ENCODE measurements at regions not wholly inside any gene's neighbourhood (a gene's known extent, or its start where the extent isn't known, plus 50 kb on each side); places are given as distances from the start of the nearest gene placed in this dataset.

DNA sequence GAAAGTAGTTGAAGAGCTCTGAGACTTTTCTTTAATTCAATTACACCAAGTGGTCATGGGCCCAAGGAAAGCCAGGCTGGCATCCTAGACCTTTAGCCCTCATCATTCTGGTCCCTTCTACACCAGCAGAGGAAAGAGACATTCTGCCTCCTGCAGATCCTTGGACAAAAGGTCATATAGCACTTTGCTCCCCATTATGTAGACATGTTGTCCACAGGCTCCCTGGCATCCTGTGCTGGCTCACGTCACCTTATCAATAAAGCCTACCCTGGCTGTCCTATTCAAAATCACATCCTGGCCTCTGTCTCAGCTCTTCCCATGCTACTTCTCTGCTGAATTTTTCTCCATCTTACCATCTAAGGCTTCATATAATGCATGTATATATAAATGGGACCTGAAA is 61.6 kb upstream of the MAF start:
- no peak for DNase-seq (ENCODE audit: low read depth)
- no peak overlapping the region for H3K4me3 ChIP-seq (ENCODE audit: low read length)
- TF ChIP-seq, protein P1, sequence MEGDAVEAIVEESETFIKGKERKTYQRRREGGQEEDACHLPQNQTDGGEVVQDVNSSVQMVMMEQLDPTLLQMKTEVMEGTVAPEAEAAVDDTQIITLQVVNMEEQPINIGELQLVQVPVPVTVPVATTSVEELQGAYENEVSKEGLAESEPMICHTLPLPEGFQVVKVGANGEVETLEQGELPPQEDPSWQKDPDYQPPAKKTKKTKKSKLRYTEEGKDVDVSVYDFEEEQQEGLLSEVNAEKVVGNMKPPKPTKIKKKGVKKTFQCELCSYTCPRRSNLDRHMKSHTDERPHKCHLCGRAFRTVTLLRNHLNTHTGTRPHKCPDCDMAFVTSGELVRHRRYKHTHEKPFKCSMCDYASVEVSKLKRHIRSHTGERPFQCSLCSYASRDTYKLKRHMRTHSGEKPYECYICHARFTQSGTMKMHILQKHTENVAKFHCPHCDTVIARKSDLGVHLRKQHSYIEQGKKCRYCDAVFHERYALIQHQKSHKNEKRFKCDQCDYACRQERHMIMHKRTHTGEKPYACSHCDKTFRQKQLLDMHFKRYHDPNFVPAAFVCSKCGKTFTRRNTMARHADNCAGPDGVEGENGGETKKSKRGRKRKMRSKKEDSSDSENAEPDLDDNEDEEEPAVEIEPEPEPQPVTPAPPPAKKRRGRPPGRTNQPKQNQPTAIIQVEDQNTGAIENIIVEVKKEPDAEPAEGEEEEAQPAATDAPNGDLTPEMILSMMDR (conservative IDR thresholded peaks at IDR 0.05; ENCODE audit: low read depth, low read length) = no peak

DNA sequence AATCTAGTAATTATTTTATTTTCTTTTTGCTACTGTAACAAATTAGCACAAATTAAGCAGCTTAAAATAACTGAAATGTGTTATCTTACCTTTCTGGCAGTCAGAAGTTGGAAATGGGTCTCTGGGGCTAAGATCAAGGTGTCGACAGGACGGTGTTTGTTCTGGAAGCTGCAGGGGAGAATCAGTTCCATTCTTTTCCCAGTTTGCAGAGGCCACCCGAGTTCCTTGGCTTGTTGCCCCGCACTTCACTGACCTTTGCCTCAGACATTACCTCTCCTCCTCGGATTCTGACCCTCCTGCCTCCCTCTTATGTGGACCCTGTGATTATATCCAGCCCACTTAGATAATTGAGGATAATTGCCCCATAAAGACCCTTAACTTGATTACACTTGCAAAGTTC is 61.0 kb upstream of the MAF start:
- TF ChIP-seq, protein P1 (conservative IDR thresholded peaks at IDR 0.05; ENCODE audit: low read depth, low read length) = no peak

DNA sequence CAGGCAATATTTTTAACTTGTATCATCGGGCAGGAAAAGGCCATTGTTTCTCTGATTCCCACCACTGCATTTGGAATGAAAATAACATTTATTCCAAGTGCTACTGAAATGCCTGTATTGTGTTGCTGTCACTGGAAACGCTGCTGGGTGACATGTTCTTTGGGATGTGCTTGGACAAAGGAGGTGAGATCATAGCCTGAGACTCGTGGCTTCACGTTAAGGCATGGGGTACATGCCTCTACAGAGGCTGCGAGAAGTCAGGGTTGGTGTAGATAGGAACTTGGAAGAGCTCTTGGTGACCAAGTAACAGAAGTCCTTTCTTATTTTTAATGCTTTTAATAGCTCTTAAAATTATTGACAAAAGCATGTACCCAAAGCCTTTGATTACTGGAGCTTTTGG is 58.8 kb upstream of the MAF start:
- no peak overlapping the region for H3K4me3 ChIP-seq (ENCODE audit: low read length)
- DNase-seq (ENCODE audit: low read depth) = no peak
- TF ChIP-seq, protein P1 (conservative IDR thresholded peaks at IDR 0.05; ENCODE audit: low read depth, low read length) = no peak

More for the DNA sequence above, 61.0 kb upstream of the MAF start:
- H3K4me3 ChIP-seq (ENCODE audit: low read length) = no peak overlapping the region
- DNase-seq (ENCODE audit: low read depth) = no peak

DNA sequence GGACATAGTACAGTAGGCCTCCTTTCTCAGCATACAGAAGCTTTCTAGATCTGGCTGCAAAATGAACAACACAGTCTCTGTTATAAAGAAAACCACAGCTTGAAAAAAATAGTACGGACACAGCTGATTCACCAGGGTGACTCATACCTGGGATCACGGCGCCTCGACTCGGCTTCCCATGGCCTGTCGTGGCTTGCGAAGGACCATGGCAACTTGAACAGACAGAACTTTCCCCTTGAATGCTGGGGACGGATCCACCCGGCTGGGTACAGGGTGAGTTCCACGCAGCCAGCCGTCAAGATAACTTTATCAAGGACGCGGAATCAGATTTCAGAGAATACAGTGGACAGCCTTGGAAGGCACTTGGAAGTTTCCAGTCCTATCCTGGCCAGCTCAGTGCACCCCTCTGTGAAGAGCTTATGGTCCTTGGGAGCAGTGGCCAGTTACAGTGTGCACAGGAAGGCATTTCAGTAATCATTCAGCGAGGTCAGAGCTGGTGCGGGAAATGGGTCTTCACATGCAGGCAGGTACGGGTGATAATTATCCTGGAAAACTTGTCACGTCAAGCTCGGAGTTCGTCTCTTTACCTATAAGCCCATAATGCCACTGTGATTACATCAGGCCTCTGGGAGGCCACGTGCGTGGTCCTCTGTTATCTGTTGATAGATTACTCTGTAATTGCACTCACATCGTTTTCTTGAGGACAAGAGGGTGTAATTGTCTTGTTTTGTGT is 57.9 kb upstream of the MAF start:
- H3K4me3 ChIP-seq (ENCODE audit: low read length) = no peak overlapping the region
- DNase-seq (ENCODE audit: low read depth) = peak; percentile 89

DNA sequence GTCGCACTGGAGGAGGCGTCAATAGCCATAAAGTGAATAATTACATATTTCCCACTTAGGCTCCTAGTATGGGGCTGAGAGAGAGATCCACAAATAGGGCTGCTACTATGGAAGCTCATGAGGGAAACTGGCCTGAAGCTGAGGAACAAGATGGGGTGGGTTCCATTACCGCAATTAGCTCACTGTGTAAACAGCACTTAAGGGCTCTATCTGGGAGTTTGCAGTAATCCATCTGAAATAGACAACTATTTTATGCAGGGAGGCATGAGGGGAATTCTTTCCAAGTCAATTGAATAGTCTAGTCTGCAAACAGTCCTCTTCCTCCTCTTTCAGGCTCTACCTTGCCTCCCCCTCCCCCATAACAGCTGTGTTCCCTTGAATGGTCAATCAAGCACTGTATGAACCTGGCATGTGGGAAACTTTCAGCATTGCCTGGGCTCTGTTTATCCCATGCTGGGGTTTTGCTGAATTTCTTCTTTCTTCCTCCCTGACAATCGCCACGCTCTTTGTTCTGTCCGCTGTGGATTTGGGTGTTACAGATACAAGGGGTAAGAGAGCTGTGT is 56.1 kb upstream of the MAF start:
- H3K4me3 ChIP-seq (ENCODE audit: low read length) = no peak overlapping the region
- TF ChIP-seq, protein P1 (conservative IDR thresholded peaks at IDR 0.05; ENCODE audit: low read depth, low read length) = no peak
- DNase-seq (ENCODE audit: low read depth) = no peak

More for the DNA sequence above, 57.9 kb upstream of the MAF start:
- TF ChIP-seq, protein P1 (conservative IDR thresholded peaks at IDR 0.05; ENCODE audit: low read depth, low read length) = peak; percentile 11

DNA sequence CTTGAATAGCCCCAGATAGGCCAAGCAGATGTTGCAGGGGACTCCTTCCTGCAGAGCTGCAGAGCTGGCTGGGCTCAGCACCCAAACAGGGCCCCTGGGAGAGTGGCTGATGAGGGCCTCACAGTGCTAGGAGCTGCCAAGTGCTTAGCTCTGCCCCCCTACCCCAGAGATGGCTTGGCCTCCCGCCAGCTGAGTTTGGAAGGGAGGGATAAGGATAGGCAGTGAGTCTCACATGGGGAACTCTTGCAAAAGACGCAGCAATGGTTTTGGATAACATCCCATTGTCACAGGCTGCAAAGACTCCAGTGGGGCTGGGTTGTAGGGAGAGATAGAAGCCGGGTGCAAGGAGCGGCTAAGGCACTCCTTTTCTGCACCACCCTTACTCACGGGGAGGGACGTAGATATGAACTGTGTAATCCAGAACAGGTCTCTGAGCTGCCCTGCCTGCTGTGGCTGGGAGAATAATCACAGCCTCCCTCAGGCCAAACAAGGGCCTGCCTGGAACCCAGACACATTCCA is 52.9 kb upstream of the MAF start:
- TF ChIP-seq, protein P1 (conservative IDR thresholded peaks at IDR 0.05; ENCODE audit: low read depth, low read length) = no peak
- H3K4me3 ChIP-seq (ENCODE audit: low read length) = no peak overlapping the region
- peak; percentile 48 for DNase-seq (ENCODE audit: low read depth)

DNA sequence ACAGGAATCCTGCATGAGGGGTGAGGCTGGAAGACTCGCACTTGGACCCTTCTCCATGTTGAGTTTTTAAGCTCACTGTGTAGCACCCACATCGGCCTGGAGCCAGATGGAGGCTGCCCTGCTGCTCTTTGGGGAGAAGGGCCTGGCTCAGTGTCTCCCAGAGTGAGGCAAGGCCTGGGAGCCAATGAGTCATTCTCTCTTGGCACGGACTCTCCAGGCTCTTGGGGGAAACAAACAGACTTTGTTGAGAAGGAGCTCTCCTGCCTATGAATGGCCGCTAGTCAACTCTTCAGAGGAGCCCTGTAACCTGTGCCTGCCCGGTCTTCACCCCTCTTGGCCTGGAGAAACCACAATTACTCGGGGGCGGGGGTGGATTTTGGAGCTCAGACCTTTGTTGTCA is 50.8 kb upstream of the MAF start:
- TF ChIP-seq, protein P1 (conservative IDR thresholded peaks at IDR 0.05; ENCODE audit: low read depth, low read length) = no peak
- no peak overlapping the region for H3K4me3 ChIP-seq (ENCODE audit: low read length)
- peak; percentile 75 for DNase-seq (ENCODE audit: low read depth)

All from retinal pigment epithelial cell (primary cell).